ENCODE measurements at regions not wholly inside any gene's neighbourhood (a gene's known extent, or its start where the extent isn't known, plus 50 kb on each side); places are given as distances from the start of the nearest gene placed in this dataset.

DNA sequence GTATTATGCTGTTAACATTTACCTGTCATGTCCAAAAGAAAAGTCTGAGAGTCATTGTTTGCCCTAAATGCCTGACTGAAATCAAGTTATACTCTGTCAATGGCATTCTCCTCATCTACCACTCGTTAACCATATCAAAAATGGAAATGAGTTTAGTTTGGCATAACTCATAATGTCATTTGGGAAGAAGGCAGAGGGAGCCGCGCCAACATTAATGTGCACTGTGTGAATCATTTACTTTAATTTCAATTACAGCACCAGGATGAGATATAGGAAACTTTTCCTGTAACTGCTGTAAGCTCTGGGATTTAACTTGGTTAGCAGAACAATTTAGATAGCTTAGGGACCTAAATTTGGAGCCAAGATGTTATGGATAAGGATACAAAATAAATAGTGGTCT, 871.2 kb upstream of the POU3F3 start (continued):
- TF ChIP-seq MAX (IDR thresholded peaks at IDR 0.05) (no peak), E2F6 (IDR thresholded peaks at IDR 0.05) (no peak), EGR1 (IDR thresholded peaks at IDR 0.05; ENCODE audit: borderline replicate concordance, low read depth, low read length) (no peak)
- TF ChIP-seq, protein P1, sequence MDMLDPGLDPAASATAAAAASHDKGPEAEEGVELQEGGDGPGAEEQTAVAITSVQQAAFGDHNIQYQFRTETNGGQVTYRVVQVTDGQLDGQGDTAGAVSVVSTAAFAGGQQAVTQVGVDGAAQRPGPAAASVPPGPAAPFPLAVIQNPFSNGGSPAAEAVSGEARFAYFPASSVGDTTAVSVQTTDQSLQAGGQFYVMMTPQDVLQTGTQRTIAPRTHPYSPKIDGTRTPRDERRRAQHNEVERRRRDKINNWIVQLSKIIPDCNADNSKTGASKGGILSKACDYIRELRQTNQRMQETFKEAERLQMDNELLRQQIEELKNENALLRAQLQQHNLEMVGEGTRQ (IDR thresholded peaks at IDR 0.05; ENCODE audit: low read length), result no peak
- TF ChIP-seq, protein P2, sequence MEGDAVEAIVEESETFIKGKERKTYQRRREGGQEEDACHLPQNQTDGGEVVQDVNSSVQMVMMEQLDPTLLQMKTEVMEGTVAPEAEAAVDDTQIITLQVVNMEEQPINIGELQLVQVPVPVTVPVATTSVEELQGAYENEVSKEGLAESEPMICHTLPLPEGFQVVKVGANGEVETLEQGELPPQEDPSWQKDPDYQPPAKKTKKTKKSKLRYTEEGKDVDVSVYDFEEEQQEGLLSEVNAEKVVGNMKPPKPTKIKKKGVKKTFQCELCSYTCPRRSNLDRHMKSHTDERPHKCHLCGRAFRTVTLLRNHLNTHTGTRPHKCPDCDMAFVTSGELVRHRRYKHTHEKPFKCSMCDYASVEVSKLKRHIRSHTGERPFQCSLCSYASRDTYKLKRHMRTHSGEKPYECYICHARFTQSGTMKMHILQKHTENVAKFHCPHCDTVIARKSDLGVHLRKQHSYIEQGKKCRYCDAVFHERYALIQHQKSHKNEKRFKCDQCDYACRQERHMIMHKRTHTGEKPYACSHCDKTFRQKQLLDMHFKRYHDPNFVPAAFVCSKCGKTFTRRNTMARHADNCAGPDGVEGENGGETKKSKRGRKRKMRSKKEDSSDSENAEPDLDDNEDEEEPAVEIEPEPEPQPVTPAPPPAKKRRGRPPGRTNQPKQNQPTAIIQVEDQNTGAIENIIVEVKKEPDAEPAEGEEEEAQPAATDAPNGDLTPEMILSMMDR (IDR thresholded peaks at IDR 0.05; ENCODE audit: control extremely low read depth in 1 of 3, insufficient read depth in 1 of 3, low read depth in 1 of 3, low read length in 3 of 3), result no peak

Measured in H1 (cell line).